ENCODE measurements at regions not wholly inside any gene's neighbourhood (a gene's known extent, or its start where the extent isn't known, plus 50 kb on each side); places are given as distances from the start of the nearest gene placed in this dataset.

DNA sequence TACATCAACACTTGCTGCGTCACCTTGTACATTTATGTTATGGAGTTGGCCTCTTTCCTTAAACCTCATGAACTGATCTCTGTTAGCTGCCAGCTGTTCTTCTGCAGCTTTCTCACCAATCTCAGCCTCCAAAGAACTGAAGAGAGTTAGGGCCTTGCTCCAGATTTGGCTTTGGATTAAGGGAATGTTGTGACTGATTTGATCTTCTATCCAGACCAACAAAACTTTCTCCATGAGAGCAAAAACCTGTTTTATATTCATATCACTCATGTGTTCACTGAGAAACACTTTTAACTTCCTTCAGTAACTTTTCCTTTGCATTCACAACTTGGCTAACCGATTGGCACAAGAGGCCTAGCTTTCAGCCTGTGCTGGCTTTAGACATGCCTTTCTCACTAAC is 1156.0 kb upstream of the CADM2 start:
- TF ChIP-seq CTCF (IDR thresholded peaks at IDR 0.05; ENCODE audit: insufficient read depth, low read depth, low read length) (no peak), EZH2 (IDR thresholded peaks at IDR 0.05; ENCODE audit: insufficient read depth, low read length) (no peak)
